WTC11 (cell line): ENCODE measurements at regions not wholly inside any gene's neighbourhood (a gene's known extent, or its start where the extent isn't known, plus 50 kb on each side); places are given as distances from the start of the nearest gene placed in this dataset.

ENCODE experiments used
- ATAC-seq: fragments of 200-7000 bp; cut with Tn5 transposase; 2 replicates; pipeline ENCODE4 v1.10.0; 2021; ENCODE audit warnings: mild to moderate bottlenecking, moderate library complexity
- CTCF ChIA-PET: fragments of 300-600 bp; sonication (Branson Sonifier 250); formaldehyde crosslinking; loops from one replicate; lab custom pipeline; 2021; ENCODE audit warnings: antibody characterized with exemption; lab: Charles Lee
- POLR2A ChIA-PET: fragments of 350-600 bp; sonication (Branson Sonifier 250); formaldehyde crosslinking; loops from one replicate; lab custom pipeline; 2021; ENCODE audit warnings: antibody characterized with exemption; lab: Charles Lee
- DNase-seq: peaks from one replicate; pipeline ENCODE4 v3.0.0; 2021; ENCODE audit warnings: low spot score
- H3K27ac Mint-ChIP-seq: 2 replicates; pipeline ENCODE4 v1.8.0; 2021; ENCODE audit warnings: mixed read lengths
- H3K27me3 Mint-ChIP-seq: 2 replicates; pipeline ENCODE4 v1.8.0; 2021; ENCODE audit warnings: low read depth, mild to moderate bottlenecking, moderate library complexity, mixed read lengths
- H3K36me3 Mint-ChIP-seq: 2 replicates; pipeline ENCODE4 v1.8.0; 2021; ENCODE audit warnings: mixed read lengths
- H3K4me1 Mint-ChIP-seq: 2 replicates; pipeline ENCODE4 v1.8.0; 2022; ENCODE audit warnings: mixed read lengths
- H3K4me3 Mint-ChIP-seq: 2 replicates; pipeline ENCODE4 v1.8.0; 2021; ENCODE audit warnings: mild to moderate bottlenecking, moderate library complexity, mixed read lengths
- H3K9me3 Mint-ChIP-seq: 2 replicates; pipeline ENCODE4 v1.8.0; 2021; ENCODE audit warnings: mixed read lengths
- ATF2 ChIP-seq: sonication (generic); formaldehyde crosslinking; IDR thresholded peaks from 2 replicates; pipeline ENCODE4 v1.8.1; 2022; ENCODE audit warnings: low read depth, missing genetic modification reagents, borderline replicate concordance
- CBFB ChIP-seq: sonication (generic); formaldehyde crosslinking; IDR thresholded peaks from 2 replicates; pipeline ENCODE4 v1.8.1; 2022; ENCODE audit warnings: mild to moderate bottlenecking, low read depth, missing genetic modification reagents
- E2F1 ChIP-seq: sonication (generic); formaldehyde crosslinking; IDR thresholded peaks from 2 replicates; pipeline ENCODE4 v1.8.0; 2022; ENCODE audit warnings: mild to moderate bottlenecking, missing genetic modification reagents
- ELF4 ChIP-seq: sonication (generic); formaldehyde crosslinking; IDR thresholded peaks from 2 replicates; pipeline ENCODE4 v1.8.1; 2022; ENCODE audit warnings: low read depth, mild to moderate bottlenecking, moderate library complexity, missing genetic modification reagents
- ETV6 ChIP-seq: sonication (generic); formaldehyde crosslinking; IDR thresholded peaks from 2 replicates; pipeline ENCODE4 v1.8.1; 2022; ENCODE audit warnings: mild to moderate bottlenecking, missing genetic modification reagents
- FOXJ3 ChIP-seq: sonication (generic); formaldehyde crosslinking; IDR thresholded peaks from 2 replicates; pipeline ENCODE4 v1.9.0; 2021; ENCODE audit warnings: missing genetic modification reagents, mild to moderate bottlenecking, borderline replicate concordance
- FOXP1 ChIP-seq: sonication (generic); formaldehyde crosslinking; IDR thresholded peaks from 2 replicates; pipeline ENCODE4 v1.8.0; 2022; ENCODE audit warnings: missing genetic modification reagents, mild to moderate bottlenecking, moderate library complexity, borderline replicate concordance
- FOXP4 ChIP-seq: sonication (generic); formaldehyde crosslinking; IDR thresholded peaks from 2 replicates; pipeline ENCODE4 v1.8.0; 2022; ENCODE audit warnings: mild to moderate bottlenecking, missing genetic modification reagents
- MXD4 ChIP-seq: fragments of 250-450 bp; sonication (Bioruptor Pico); IDR thresholded peaks from 2 replicates; pipeline ENCODE4 v1.8.0; 2021; ENCODE audit warnings: mild to moderate bottlenecking, moderate library complexity, borderline replicate concordance
- MYBL2 ChIP-seq: sonication (generic); formaldehyde crosslinking; IDR thresholded peaks from 2 replicates; pipeline ENCODE4 v1.8.1; 2023; ENCODE audit warnings: mild to moderate bottlenecking, moderate library complexity, missing genetic modification reagents
- NFE2L1 ChIP-seq: sonication (generic); formaldehyde crosslinking; IDR thresholded peaks from 2 replicates; pipeline ENCODE4 v1.8.1; 2023; ENCODE audit warnings: missing genetic modification reagents
- OVOL2 ChIP-seq: fragments of 250-450 bp; sonication (Bioruptor Pico); IDR thresholded peaks from 2 replicates; pipeline ENCODE4 v1.9.0; 2021; ENCODE audit warnings: mild to moderate bottlenecking, borderline replicate concordance
- RELA ChIP-seq: sonication (generic); formaldehyde crosslinking; IDR thresholded peaks from 2 replicates; pipeline ENCODE4 v1.8.1; 2022; ENCODE audit warnings: missing genetic modification reagents, mild to moderate bottlenecking, borderline replicate concordance
- SMAD4 ChIP-seq: sonication (generic); formaldehyde crosslinking; IDR thresholded peaks from 2 replicates; pipeline ENCODE4 v1.8.0; 2022; ENCODE audit warnings: mild to moderate bottlenecking, missing genetic modification reagents
- ZBTB43 ChIP-seq: sonication (generic); formaldehyde crosslinking; IDR thresholded peaks from 2 replicates; pipeline ENCODE4 v1.8.1; 2023; ENCODE audit warnings: mild to moderate bottlenecking, missing genetic modification reagents
- ZMAT4 ChIP-seq: fragments of 250-450 bp; sonication (Bioruptor Pico); IDR thresholded peaks from 2 replicates; pipeline ENCODE4 v1.9.0; 2021; ENCODE audit warnings: mild to moderate bottlenecking
- ZNF121 ChIP-seq: sonication (generic); formaldehyde crosslinking; IDR thresholded peaks from 2 replicates; pipeline ENCODE4 v1.8.0; 2023; ENCODE audit warnings: missing genetic modification reagents
- ZNF232 ChIP-seq: sonication (generic); formaldehyde crosslinking; IDR thresholded peaks from 2 replicates; pipeline ENCODE4 v1.8.0; 2022; ENCODE audit warnings: mild to moderate bottlenecking, missing genetic modification reagents
- ZNF396 ChIP-seq: fragments of 250-450 bp; sonication (Bioruptor Pico); IDR thresholded peaks from 2 replicates; pipeline ENCODE4 v1.8.0; 2021; ENCODE audit warnings: mild to moderate bottlenecking, moderate library complexity, borderline replicate concordance
- ZNF423 ChIP-seq: fragments of 250-450 bp; sonication (Bioruptor Pico); IDR thresholded peaks from 2 replicates; pipeline ENCODE4 v2.1.2; 2022; ENCODE audit warnings: mild to moderate bottlenecking, moderate library complexity
- ZNF532 ChIP-seq: fragments of 250-450 bp; sonication (Bioruptor Pico); IDR thresholded peaks from 2 replicates; pipeline ENCODE4 v1.9.0; 2021; ENCODE audit warnings: mild to moderate bottlenecking, borderline replicate concordance

- no peak overlapping the region for H3K27ac Mint-ChIP-seq
- no peak for DNase-seq
- ATAC-seq = no peak
- no peaks in the 10 kb centered on the region for H3K27me3 Mint-ChIP-seq
- peaks cover 18% of the 10 kb centered on the region for H3K4me1 Mint-ChIP-seq
- H3K4me3 Mint-ChIP-seq = no peak overlapping the region
- POLR2A ChIA-PET = interaction anchor here (0.7 kb wide), 1 partner anchor 72 kb away, joined by 4 read pairs; no protein-coding TSS in a partner anchor
- TF ChIP-seq ELF4 (CRISPR knock-in tag) = no peak
- no peak for TF ChIP-seq FOXP1 (CRISPR knock-in tag)
- TF ChIP-seq ZMAT4 = no peak
- no peak for TF ChIP-seq MXD4 (CRISPR knock-in tag)
- H3K9me3 Mint-ChIP-seq = no peaks in the 10 kb centered on the region
- CTCF ChIA-PET = interaction anchor here (0.6 to 2.1 kb wide), 11 partner anchors 8 to 183 kb away, joined by 3 to 12 read pairs (median 4); no protein-coding TSS in a partner anchor
- no peaks in the 10 kb centered on the region for H3K36me3 Mint-ChIP-seq
Measured at GRCh38 chr12:108054496-108054895, 74.6 kb upstream of the WSCD2 start.

GRCh38 chr12:108055141-108055540, 73.9 kb upstream of the WSCD2 start:
- ATAC-seq (no peak; the same call in 1 of the 2 replicates), DNase-seq (no peak)
- CTCF ChIA-PET = interaction anchor here (0.6 to 2.1 kb wide), 4 partner anchors 62 to 142 kb away, joined by 3 to 12 read pairs (median 4); no protein-coding TSS in a partner anchor
- TF ChIP-seq SMAD4 (no peak), ZNF121 (CRISPR knock-in tag) (no peak), ZNF232 (CRISPR knock-in tag) (no peak), FOXP4 (no peak), RELA (CRISPR knock-in tag) (no peak), FOXJ3 (CRISPR knock-in tag) (no peak), ETV6 (CRISPR knock-in tag) (no peak), ZNF396 (no peak), CBFB (no peak), OVOL2 (CRISPR knock-in tag) (no peak), MYBL2 (CRISPR knock-in tag) (no peak), ATF2 (CRISPR knock-in tag) (no peak), ZBTB43 (CRISPR knock-in tag) (no peak), NFE2L1 (no peak), ZNF423 (CRISPR knock-in tag) (no peak), ZNF532 (CRISPR knock-in tag) (no peak), FOXP1 (CRISPR knock-in tag) (no peak), E2F1 (CRISPR knock-in tag) (no peak)
- no peak overlapping the region for H3K27ac Mint-ChIP-seq
- peaks cover 18% of the 10 kb centered on the region for H3K4me1 Mint-ChIP-seq
- H3K4me3 Mint-ChIP-seq = no peak overlapping the region
- no peaks in the 10 kb centered on the region for H3K36me3 Mint-ChIP-seq
- POLR2A ChIA-PET = interaction anchor here (0.7 kb wide), 1 partner anchor 73 kb away, joined by 4 read pairs; no protein-coding TSS in a partner anchor
- no peaks in the 10 kb centered on the region for H3K9me3 Mint-ChIP-seq
- H3K27me3 Mint-ChIP-seq = no peaks in the 10 kb centered on the region
